ENCODE measurements at regions not wholly inside any gene's neighbourhood (a gene's known extent, or its start where the extent isn't known, plus 50 kb on each side); places are given as distances from the start of the nearest gene placed in this dataset.

DNA sequence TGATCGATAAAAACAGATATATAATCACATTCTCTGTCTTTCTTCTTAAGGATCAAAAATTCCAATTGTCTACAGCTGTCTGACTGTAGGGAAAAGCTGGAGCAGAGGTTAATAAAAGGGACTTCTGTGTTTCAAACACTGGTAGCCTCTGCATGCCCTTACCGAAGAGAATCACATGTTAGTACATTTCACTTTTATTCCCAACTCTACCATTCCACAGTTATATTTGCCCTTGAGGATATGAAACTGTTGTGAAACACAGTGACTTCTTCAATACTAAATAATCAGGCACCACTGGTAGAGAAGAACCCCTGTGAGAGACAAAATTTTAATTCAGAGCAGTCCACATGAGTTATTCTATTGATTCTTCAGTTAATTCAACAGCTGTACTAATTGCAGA is 1187.3 kb upstream of the CITED2 start (continued):
- TF ChIP-seq RNF219 (CRISPR knock-in tag; IDR thresholded peaks at IDR 0.05) (no peak), CHD2 (IDR thresholded peaks at IDR 0.05; ENCODE audit: low read depth, low read length) (no peak), ZC3H4 (CRISPR knock-in tag; IDR thresholded peaks at IDR 0.05; ENCODE audit: borderline replicate concordance) (no peak), MNT (conservative IDR thresholded peaks at IDR 0.05) (no peak)
- TF ChIP-seq, protein P1, sequence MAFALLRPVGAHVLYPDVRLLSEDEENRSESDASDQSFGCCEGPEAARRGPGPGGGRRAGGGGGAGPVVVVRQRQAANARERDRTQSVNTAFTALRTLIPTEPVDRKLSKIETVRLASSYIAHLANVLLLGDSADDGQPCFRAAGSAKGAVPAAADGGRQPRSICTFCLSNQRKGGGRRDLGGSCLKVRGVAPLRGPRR (CRISPR knock-in tag; IDR thresholded peaks at IDR 0.05) = no peak

DNA sequence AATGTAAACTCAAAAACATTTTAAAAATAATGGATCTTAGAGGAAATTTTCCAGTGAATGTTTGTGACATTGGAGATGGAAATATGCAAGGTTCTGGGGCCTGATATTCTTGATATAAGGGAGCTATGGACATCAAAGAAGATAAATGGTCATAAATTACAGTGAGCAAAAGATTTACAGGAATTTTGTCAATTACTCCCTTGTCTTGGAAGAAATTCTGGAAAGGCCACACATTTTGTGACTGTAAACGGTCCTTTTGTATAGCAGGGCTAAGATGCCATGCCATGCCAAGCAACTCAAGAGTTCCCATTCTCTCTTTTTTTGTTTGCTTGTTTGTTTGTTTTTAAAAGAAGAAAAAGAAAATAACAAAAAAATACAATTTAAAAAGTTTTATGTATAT is 1186.2 kb upstream of the CITED2 start:
- POLR2A ChIA-PET = no interaction called here
- no peak for ATAC-seq
- CTCF ChIA-PET (ENCODE audit: low intra/inter-chr PET ratio) = no interaction called here
- no peaks in the 10 kb centered on the region for H3K4me1 ChIP-seq (replicated peaks in 1 of 2; ENCODE audit: control insufficient read depth in 2 of 2, insufficient read depth in 2 of 2, low read length in 2 of 2)
- intact Hi-C loops (cut with micrococcal nuclease) = no loop called here
- TF ChIP-seq HEY1 (CRISPR knock-in tag; IDR thresholded peaks at IDR 0.05; ENCODE audit: borderline replicate concordance) = no peak
- TF ChIP-seq ZNF586 (CRISPR knock-in tag; conservative IDR thresholded peaks at IDR 0.05) = no peak
- no peak for TF ChIP-seq ZKSCAN1 (IDR thresholded peaks at IDR 0.05; ENCODE audit: low read depth, low read length)
- no peak overlapping the region for H3K4me3 ChIP-seq
- 29% methylated on average over 1 of the region's 1 CpG for WGBS (ENCODE audit: insufficient coverage, low coverage, missing lambda C conversion rate)
- no peak overlapping the region for H2AFZ ChIP-seq (ENCODE audit: low read depth, low read length)
- no peak overlapping the region for H3K4me2 ChIP-seq (ENCODE audit: insufficient read depth, low read length)
- H3K36me3 ChIP-seq (ENCODE audit: control insufficient read depth, insufficient read depth, low read length) = no peaks in the 10 kb centered on the region
- no peaks in the 10 kb centered on the region for H3K9me1 ChIP-seq (ENCODE audit: control insufficient read depth, insufficient read depth, low read length)
- H3K9ac ChIP-seq (ENCODE audit: insufficient read depth in 1 of 2, low read depth in 2 of 2, low read length in 2 of 2) = no peak overlapping the region
- no peak for FAIRE-seq
- no TSS peak for BruUV-seq (replicated peaks)
- in situ Hi-C loops (cut with MboI) = no loop called here
- H3K79me2 ChIP-seq (ENCODE audit: control insufficient read depth, insufficient read depth, low read length) = no peaks in the 10 kb centered on the region
- no peak for DNase-seq (ENCODE audit: extremely low read depth in 1 of 4, low spot score in 3 of 4)
- no peaks in the 10 kb centered on the region for H4K20me1 ChIP-seq (replicated peaks; ENCODE audit: control insufficient read depth, insufficient read depth, low read length)
- no peak overlapping the region for H3K27ac ChIP-seq (ENCODE audit: extremely low read depth, low read depth, low read length)
- no peaks in the 10 kb centered on the region for H3K9me3 ChIP-seq (replicated peaks; ENCODE audit: control insufficient read depth, insufficient read depth, low read depth, low read length)
- no peaks in the 10 kb centered on the region for H3K27me3 ChIP-seq (ENCODE audit: control insufficient read depth in 2 of 2, insufficient read depth in 2 of 2, low read length in 2 of 2)

Data from K562 (cell line).